Suprapubic skin (tissue), 3 donors: ENCODE measurements at regions not wholly inside any gene's neighbourhood (a gene's known extent, or its start where the extent isn't known, plus 50 kb on each side); places are given as distances from the start of the nearest gene placed in this dataset.

ENCODE experiments used
- CTCF ChIP-seq, 2 donors: fragments of 200-600 bp in 1 of 2; fragments of 450-650 bp in 1 of 2; sonication (generic) in 1 of 2; IDR thresholded peaks; one replicate each; pipeline ENCODE4 v1.5.1; 2016 to 2019; ENCODE audit warnings: antibody characterized with exemption in 2 of 2, mild to moderate bottlenecking in 1 of 2, moderate library complexity in 1 of 2
- POLR2AphosphoS5 ChIP-seq, 3 donors: sonication (generic); formaldehyde crosslinking; IDR thresholded peaks; one replicate each; pipeline ENCODE4 v1.6.1; 2017; ENCODE audit warnings: antibody characterized with exemption in 3 of 3

GRCh38 chr15:70519616-70520015, 243.7 kb downstream of the UACA start:
- TF ChIP-seq CTCF (IDR thresholded peaks at IDR 0.05) = no peak
- TF ChIP-seq POLR2AphosphoS5 (IDR thresholded peaks at IDR 0.05) = no peak
